ENCODE measurements at regions not wholly inside any gene's neighbourhood (a gene's known extent, or its start where the extent isn't known, plus 50 kb on each side); places are given as distances from the start of the nearest gene placed in this dataset.
A peak's percentile ranks its signal among the peaks of the same experiment; 100 is the strongest.

DNA sequence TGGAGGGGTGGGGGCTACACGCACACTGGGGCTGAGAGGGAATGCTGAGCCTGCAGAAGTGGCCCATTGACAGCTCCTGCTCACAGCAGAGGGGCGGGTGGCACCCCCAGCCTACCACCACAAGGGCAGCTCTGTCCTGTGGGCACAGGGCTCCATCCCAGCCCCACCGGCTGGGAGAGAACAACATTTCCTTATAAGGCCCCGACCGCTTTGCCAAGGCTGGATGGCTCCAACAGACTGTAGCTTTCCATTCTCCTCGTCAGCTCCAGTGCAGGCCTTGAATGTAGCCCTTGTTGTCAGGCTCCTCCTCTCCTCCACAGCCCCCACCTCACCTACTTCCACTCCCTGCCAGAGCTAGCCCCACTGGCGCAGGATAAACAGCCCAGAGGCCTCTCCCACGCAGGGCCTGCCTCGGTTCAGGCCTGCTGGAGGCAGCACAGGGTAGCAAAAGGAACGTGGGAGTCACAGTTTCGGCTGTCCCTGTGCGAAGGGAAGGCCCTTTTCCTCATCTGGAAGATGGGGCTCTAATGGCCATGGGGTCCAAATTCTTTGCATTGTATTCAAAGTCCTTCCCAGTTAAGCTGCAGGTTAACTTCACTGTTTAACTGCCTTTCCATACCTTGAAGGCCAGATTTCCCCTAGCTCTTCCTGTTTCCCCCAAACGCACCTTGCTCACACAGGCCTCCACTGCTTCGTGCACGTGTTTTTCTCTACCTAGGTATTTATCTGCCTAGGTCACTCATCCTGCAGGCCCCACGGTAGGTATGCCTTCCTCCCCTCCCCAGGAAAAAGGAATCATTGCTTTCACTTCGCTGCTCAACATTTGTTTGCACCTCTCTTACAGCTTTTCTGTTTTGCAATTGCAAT is 101.6 kb upstream of the LPP start:
- TF ChIP-seq, protein P1, sequence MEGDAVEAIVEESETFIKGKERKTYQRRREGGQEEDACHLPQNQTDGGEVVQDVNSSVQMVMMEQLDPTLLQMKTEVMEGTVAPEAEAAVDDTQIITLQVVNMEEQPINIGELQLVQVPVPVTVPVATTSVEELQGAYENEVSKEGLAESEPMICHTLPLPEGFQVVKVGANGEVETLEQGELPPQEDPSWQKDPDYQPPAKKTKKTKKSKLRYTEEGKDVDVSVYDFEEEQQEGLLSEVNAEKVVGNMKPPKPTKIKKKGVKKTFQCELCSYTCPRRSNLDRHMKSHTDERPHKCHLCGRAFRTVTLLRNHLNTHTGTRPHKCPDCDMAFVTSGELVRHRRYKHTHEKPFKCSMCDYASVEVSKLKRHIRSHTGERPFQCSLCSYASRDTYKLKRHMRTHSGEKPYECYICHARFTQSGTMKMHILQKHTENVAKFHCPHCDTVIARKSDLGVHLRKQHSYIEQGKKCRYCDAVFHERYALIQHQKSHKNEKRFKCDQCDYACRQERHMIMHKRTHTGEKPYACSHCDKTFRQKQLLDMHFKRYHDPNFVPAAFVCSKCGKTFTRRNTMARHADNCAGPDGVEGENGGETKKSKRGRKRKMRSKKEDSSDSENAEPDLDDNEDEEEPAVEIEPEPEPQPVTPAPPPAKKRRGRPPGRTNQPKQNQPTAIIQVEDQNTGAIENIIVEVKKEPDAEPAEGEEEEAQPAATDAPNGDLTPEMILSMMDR (IDR thresholded peaks at IDR 0.05) = peak; percentile 53
- peak; percentile 87 for DNase-seq (ENCODE audit: extremely low spot score, unreplicated experiment)
- peak overlapping the region; percentile 67 for H3K27ac Mint-ChIP-seq (ENCODE audit: unreplicated experiment)
- no peak overlapping the region for H3K4me3 Mint-ChIP-seq (ENCODE audit: unreplicated experiment)
- H3K36me3 Mint-ChIP-seq (ENCODE audit: unreplicated experiment) = no peaks in the 10 kb centered on the region
- H3K4me1 Mint-ChIP-seq (ENCODE audit: unreplicated experiment) = peaks cover 41% of the 10 kb centered on the region
- H3K27me3 Mint-ChIP-seq (ENCODE audit: unreplicated experiment) = no peaks in the 10 kb centered on the region
- no peaks in the 10 kb centered on the region for H3K9me3 Mint-ChIP-seq (ENCODE audit: unreplicated experiment)

DNA sequence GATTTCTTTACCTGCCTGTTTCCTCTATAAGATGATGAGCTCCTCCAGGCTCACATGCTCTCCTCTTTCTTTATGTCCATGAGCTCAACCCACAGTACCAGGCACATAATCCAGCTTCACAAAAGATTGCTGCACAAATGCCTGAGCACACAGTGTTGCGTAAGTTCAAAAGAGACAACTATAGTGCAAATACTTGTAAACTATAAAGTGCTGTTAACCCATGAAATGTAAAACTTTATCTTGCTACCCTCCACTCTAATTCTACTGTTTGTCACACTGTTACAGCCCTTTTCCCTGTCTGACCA is 101.0 kb upstream of the LPP start:
- Mint-ChIP-seq H3K4me1 (ENCODE audit: unreplicated experiment) (peaks cover 41% of the 10 kb centered on the region), H3K4me3 (ENCODE audit: unreplicated experiment) (no peak overlapping the region), H3K27ac (ENCODE audit: unreplicated experiment) (peak overlapping the region; percentile 66), H3K36me3 (ENCODE audit: unreplicated experiment) (no peaks in the 10 kb centered on the region), H3K9me3 (ENCODE audit: unreplicated experiment) (no peaks in the 10 kb centered on the region), H3K27me3 (ENCODE audit: unreplicated experiment) (no peaks in the 10 kb centered on the region)
- TF ChIP-seq, protein P1 (IDR thresholded peaks at IDR 0.05) = no peak
- DNase-seq (ENCODE audit: extremely low spot score, unreplicated experiment) = no peak

DNA sequence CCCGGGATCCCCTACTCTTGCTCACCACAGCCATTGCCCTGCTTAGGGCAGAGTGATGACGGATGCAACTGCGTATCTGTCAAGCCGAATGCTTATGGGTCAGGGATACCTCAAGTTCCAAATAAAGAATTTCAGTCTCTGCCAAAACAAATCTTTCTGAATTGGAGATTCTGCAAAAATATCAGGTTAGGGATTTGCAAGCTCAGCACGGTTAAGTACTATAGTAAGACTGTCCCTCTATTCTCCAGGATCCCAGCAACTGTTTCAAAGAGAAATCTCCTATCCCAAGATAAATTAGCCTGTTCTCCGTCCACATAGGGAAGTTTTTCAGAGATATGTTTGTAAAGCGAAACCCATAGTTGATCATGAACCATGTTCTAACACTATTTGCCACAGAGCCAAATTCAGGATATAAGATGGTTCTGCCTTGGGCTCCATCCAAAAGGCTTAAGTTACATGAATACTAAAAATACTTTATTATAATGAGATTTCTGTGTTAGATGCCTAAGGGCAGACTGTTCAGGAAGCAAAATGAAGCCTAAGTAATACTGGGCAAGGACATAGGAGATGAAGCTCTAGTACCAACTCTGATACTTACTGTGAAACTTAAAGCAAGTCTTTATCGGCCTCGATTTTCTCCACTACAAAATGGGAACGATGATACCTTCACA is 100.1 kb upstream of the LPP start:
- TF ChIP-seq, protein P1 (IDR thresholded peaks at IDR 0.05) = no peak
- Mint-ChIP-seq H3K4me3 (ENCODE audit: unreplicated experiment) (no peak overlapping the region), H3K27ac (ENCODE audit: unreplicated experiment) (no peak overlapping the region)

DNA sequence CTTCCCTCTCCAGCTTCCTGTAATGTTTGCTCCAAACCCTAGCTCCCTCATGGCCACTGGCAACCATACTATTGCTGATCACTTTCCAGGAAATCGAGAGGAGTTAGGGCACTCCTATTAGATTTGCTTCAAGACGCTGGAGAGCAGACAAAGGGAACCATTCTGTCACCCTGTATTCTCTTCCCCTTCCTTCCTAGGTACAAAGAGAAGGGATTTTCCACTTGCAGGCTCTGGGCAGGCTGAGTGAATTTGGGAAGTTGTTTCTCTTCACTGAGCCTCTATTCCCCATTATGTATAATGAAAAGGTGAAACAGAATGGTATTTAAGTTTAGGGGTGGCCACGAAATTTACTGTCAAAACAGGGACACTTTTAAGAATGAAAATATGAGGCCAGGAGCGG is 99.4 kb upstream of the LPP start:
- Mint-ChIP-seq H3K9me3 (ENCODE audit: unreplicated experiment) (no peaks in the 10 kb centered on the region), H3K27ac (ENCODE audit: unreplicated experiment) (no peak overlapping the region), H3K36me3 (ENCODE audit: unreplicated experiment) (no peaks in the 10 kb centered on the region), H3K27me3 (ENCODE audit: unreplicated experiment) (no peaks in the 10 kb centered on the region), H3K4me1 (ENCODE audit: unreplicated experiment) (peaks cover 40% of the 10 kb centered on the region), H3K4me3 (ENCODE audit: unreplicated experiment) (no peak overlapping the region)
- TF ChIP-seq, protein P1 (IDR thresholded peaks at IDR 0.05) = no peak
- no peak for DNase-seq (ENCODE audit: extremely low spot score, unreplicated experiment)

More for the DNA sequence above, 100.1 kb upstream of the LPP start:
- Mint-ChIP-seq H3K36me3 (ENCODE audit: unreplicated experiment) (no peaks in the 10 kb centered on the region), H3K9me3 (ENCODE audit: unreplicated experiment) (no peaks in the 10 kb centered on the region), H3K4me1 (ENCODE audit: unreplicated experiment) (peaks cover 37% of the 10 kb centered on the region), H3K27me3 (ENCODE audit: unreplicated experiment) (no peaks in the 10 kb centered on the region)
- DNase-seq (ENCODE audit: extremely low spot score, unreplicated experiment) = no peak

DNA sequence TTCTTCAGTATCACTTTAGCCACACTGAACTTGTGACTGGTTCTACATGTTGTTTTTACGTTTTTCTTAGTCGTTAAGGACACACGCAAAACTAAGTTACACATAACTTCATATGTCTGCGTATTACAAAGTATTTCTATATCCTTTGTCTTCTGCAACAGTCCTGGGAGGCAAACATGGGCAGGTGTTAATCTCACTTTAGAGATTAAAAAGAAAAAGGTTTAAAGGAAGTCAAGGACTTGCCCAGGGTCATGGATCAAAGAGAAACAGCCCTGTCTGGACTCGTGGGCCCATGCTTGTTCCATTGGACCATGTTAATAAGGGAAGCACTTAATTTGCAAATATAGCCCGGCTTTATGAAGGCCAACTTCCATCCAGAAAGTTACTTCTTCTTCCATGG is 98.6 kb upstream of the LPP start:
- no peak overlapping the region for H3K27ac Mint-ChIP-seq (ENCODE audit: unreplicated experiment)
- H3K9me3 Mint-ChIP-seq (ENCODE audit: unreplicated experiment) = no peaks in the 10 kb centered on the region
- TF ChIP-seq, protein P1 (IDR thresholded peaks at IDR 0.05) = no peak
- no peaks in the 10 kb centered on the region for H3K27me3 Mint-ChIP-seq (ENCODE audit: unreplicated experiment)
- H3K4me3 Mint-ChIP-seq (ENCODE audit: unreplicated experiment) = no peak overlapping the region
- H3K4me1 Mint-ChIP-seq (ENCODE audit: unreplicated experiment) = peaks cover 37% of the 10 kb centered on the region
- H3K36me3 Mint-ChIP-seq (ENCODE audit: unreplicated experiment) = no peaks in the 10 kb centered on the region
- DNase-seq (ENCODE audit: extremely low spot score, unreplicated experiment) = no peak

Measured in osteocyte (in vitro differentiated cells).